Esophagus muscularis mucosa (tissue), 4 donors: ENCODE measurements at regions not wholly inside any gene's neighbourhood (a gene's known extent, or its start where the extent isn't known, plus 50 kb on each side); places are given as distances from the start of the nearest gene placed in this dataset.

Experiments used
- CTCF ChIP-seq, 3 experiments: fragments of 200-600 bp in 2 of 3; fragments of 450-650 bp in 1 of 3; sonication (generic) in 2 of 3; IDR thresholded peaks; one replicate each; pipeline ENCODE4 v1.5.1; 2017 to 2019; ENCODE audit warnings: antibody characterized with exemption in 3 of 3, mild to moderate bottlenecking in 2 of 3, moderate library complexity in 1 of 3
- EP300 ChIP-seq: sonication (generic); formaldehyde crosslinking; IDR thresholded peaks from one replicate; pipeline ENCODE4 v1.6.1; 2017; ENCODE audit warnings: antibody characterized with exemption
- POLR2A ChIP-seq: fragments of 450-650 bp; IDR thresholded peaks from one replicate; pipeline ENCODE4 v1.6.1; 2017; ENCODE audit warnings: antibody characterized with exemption, moderate library complexity, mild to moderate bottlenecking, low read depth
- POLR2AphosphoS5 ChIP-seq, 2 donors: sonication (generic); formaldehyde crosslinking; IDR thresholded peaks; one replicate each; pipeline ENCODE4 v1.6.1; 2017; ENCODE audit warnings: antibody characterized with exemption in 2 of 2

GRCh38 chr4:173937631-173938270, 345.7 kb downstream of the FBXO8 start:
- no peak for TF ChIP-seq EP300
- no peak for TF ChIP-seq CTCF (IDR thresholded peaks at IDR 0.05)
- TF ChIP-seq POLR2AphosphoS5 (IDR thresholded peaks at IDR 0.05), result peak in 1 of 2 donors; percentile 12
- no peak for TF ChIP-seq POLR2A
